ENCODE measurements at regions not wholly inside any gene's neighbourhood (a gene's known extent, or its start where the extent isn't known, plus 50 kb on each side); places are given as distances from the start of the nearest gene placed in this dataset.

GRCh38 chr2:183227176-183227575 is 102.9 kb downstream of the NUP35 start:
- ATAC-seq (ENCODE audit: insufficient number of reproducible peaks, low FRiP score, low read depth) = no peak
- H3K9me3 ChIP-seq = no peaks in the 10 kb centered on the region
- no peak overlapping the region for H3K27ac ChIP-seq
- no peaks in the 10 kb centered on the region for H3K36me3 ChIP-seq
- H3K4me1 ChIP-seq (ENCODE audit: control insufficient read depth in 1 of 2, low read depth in 2 of 2) = peaks cover 5 to 7% of the 10 kb centered on the region in 2 donors
- H3K4me3 ChIP-seq = no peak overlapping the region
- no peak for TF ChIP-seq CTCF (IDR thresholded peaks at IDR 0.05)
- no peak for DNase-seq (ENCODE audit: low spot score)
- no peaks in the 10 kb centered on the region for H3K27me3 ChIP-seq (replicated peaks; ENCODE audit: insufficient read depth)

DNA sequence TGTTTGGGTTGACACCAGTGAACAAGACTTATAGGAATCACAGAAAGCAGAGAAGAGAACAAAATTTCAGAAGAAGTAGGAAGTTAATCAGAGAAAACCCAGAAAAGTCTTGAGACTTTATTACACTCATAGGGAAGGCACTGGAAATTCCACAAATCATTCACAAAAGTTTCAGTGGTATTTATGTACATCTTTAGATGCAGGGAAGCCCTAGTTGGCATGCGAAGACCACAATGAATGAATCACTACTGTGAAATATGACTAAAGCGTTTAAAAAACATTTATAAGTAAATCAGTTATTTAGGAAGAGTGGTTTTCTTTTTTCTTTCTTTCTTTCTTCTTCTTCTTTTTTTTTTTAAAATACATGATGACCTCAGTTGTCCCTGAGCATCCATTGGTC is 105.1 kb downstream of the NUP35 start:
- DNase-seq (ENCODE audit: low spot score) = no peak
- Histone ChIP-seq H3K4me3 (no peak overlapping the region), H3K36me3 (no peaks in the 10 kb centered on the region), H3K4me1 (ENCODE audit: control insufficient read depth in 1 of 2, low read depth in 2 of 2) (peaks cover 5 to 7% of the 10 kb centered on the region in 2 donors), H3K27ac (no peak overlapping the region), H3K9me3 (no peaks in the 10 kb centered on the region), H3K27me3 (replicated peaks; ENCODE audit: insufficient read depth) (no peaks in the 10 kb centered on the region)
- TF ChIP-seq CTCF (IDR thresholded peaks at IDR 0.05) = no peak
- no peak for ATAC-seq (ENCODE audit: insufficient number of reproducible peaks, low FRiP score, low read depth)

DNA sequence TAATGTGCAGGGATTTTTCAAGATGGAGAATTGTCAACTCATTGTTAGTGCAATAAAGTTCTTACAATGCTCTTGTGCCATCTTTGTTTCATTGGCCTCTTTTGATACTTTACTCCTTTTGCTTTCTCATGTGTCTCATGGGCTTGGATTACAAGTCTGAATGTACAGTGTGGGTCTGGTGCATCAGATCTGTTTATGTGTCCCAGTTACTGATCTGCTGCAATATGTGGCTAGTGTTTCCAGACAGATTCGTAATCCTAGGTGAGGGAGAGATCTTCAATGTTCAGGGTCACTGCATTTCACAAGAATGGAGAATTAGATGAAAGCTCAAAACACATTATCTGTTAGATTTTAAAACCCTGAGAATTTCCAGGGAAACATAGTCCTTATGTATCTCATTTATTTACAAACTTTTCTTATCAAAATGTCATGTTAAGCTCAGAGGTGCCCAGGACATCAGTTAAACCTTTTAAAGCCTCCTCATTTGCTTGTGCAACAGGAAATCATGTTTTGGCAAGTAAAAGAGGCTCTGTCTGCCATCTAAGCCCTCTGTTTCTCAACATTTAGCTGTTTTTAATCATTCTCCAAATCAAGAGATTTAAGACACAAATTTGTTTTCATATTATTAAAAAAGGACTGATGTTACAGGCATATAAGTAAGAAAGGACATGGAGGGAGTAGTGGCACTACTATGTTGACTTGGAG is 108.1 kb downstream of the NUP35 start:
- Histone ChIP-seq H3K27ac (no peak overlapping the region), H3K4me1 (ENCODE audit: control insufficient read depth in 1 of 2, low read depth in 2 of 2) (no peaks in the 10 kb centered on the region), H3K27me3 (replicated peaks; ENCODE audit: insufficient read depth) (no peaks in the 10 kb centered on the region), H3K36me3 (no peaks in the 10 kb centered on the region), H3K9me3 (no peaks in the 10 kb centered on the region), H3K4me3 (no peak overlapping the region)
- no peak for ATAC-seq (ENCODE audit: insufficient number of reproducible peaks, low FRiP score, low read depth)
- DNase-seq (ENCODE audit: low spot score) = no peak
- no peak for TF ChIP-seq CTCF (IDR thresholded peaks at IDR 0.05)

DNA sequence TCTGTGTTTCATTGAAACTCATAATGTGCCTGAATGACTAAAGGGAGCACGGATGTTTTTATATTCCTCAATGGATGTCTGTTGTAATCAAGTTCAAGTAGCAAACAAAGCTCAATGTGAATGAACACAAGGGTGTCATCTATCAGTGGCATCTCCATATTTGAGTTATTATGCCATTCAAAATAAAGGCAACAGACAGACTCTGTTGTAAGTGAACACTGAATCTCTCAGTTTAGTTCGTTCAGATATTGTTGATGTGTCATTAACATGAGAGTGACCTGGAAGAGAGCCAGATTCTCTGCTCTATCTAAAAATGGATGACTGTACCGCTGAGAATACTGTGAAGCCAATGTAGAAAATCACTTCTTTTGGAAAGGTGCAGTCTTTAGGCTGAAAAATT is 118.7 kb downstream of the NUP35 start:
- Histone ChIP-seq H3K27ac (no peak overlapping the region), H3K27me3 (replicated peaks; ENCODE audit: insufficient read depth) (no peaks in the 10 kb centered on the region), H3K9me3 (no peaks in the 10 kb centered on the region), H3K4me3 (no peak overlapping the region), H3K4me1 (ENCODE audit: control insufficient read depth in 1 of 2, low read depth in 2 of 2) (no peaks in the 10 kb centered on the region), H3K36me3 (no peaks in the 10 kb centered on the region)
- no peak for DNase-seq (ENCODE audit: low spot score)
- TF ChIP-seq CTCF (IDR thresholded peaks at IDR 0.05) = no peak
- ATAC-seq (ENCODE audit: insufficient number of reproducible peaks, low FRiP score, low read depth) = no peak

DNA sequence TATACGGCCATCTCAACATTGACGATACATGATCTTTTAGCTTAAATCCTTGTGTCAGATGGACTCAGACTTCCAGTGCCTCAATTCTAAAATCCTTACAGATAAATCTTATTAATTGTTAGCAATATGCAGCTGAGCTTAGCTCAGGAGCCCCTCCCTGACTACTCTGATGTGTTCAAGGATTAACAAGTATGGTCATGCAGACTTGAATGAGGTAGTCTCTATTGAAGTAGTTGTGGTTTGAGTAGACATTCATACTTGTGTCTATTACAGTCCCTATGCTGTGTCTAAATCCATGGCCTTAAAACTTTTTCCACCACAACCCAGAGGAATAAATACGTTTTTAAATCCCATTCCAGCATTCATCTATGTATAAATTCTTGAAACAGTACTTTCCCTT is 119.5 kb downstream of the NUP35 start:
- no peak for TF ChIP-seq CTCF (IDR thresholded peaks at IDR 0.05)
- Histone ChIP-seq H3K27me3 (replicated peaks; ENCODE audit: insufficient read depth) (no peaks in the 10 kb centered on the region), H3K36me3 (no peaks in the 10 kb centered on the region)

More for the DNA sequence above, 119.5 kb downstream of the NUP35 start:
- no peak overlapping the region for H3K27ac ChIP-seq
- DNase-seq (ENCODE audit: low spot score) = no peak
- no peak for ATAC-seq (ENCODE audit: insufficient number of reproducible peaks, low FRiP score, low read depth)
- H3K4me1 ChIP-seq (ENCODE audit: control insufficient read depth in 1 of 2, low read depth in 2 of 2) = no peaks in the 10 kb centered on the region
- no peaks in the 10 kb centered on the region for H3K9me3 ChIP-seq
- no peak overlapping the region for H3K4me3 ChIP-seq
